T-helper 1 cell treated with Interleukin-12 subunit alpha and Interleukin-12 subunit beta and Interleukin-4 antibody, amounts not matched to agents 30 ng/mL and 1 ng/mL, for 36 hours (primary cell): ENCODE measurements at regions not wholly inside any gene's neighbourhood (a gene's known extent, or its start where the extent isn't known, plus 50 kb on each side); places are given as distances from the start of the nearest gene placed in this dataset.

ENCODE experiments used
- intact Hi-C: fragments of 100-400 bp; cut with micrococcal nuclease; formaldehyde crosslinking; loops from one replicate; pipeline ENCODE4 v1.15.1; 2024

DNA sequence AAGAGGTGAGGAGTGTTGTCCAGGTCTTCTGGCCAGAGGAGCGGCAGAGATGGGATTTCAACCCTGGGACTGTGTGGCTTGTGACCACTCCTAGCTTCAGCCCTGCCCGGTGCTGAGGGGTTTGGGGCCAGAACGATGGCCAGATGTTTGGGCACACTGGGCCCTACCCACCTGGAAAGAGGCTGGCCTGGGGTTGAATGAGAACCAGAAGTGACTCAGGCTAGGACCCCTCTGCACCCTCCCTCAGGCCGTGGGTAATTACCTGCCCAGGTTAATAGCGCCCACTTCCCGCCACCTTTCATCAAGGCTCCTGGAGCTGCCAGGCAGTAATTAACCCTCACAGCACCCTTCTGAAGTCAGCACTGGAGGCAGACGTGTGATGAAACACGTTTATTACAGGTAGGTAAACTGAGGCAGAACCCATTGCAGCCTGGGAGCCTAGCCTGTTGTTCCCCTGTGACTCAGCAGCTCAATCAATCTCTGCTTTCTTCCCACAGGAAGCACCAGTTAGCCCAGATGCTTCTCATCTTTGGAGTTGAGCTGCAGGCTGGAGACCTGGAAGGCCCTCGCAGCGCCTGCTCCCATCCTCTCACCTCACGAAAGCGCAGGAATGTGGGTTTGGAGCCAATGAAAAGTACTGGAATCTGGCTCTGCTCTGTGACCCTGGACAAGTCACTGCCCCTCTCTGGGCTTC is 120.8 kb downstream of the CEBPB start:
- intact Hi-C loops: no loop called here

GRCh38 chr20:50312002-50312681 is 121.5 kb downstream of the CEBPB start:
- intact Hi-C loops: no loop called here

GRCh38 chr20:50312682-50313521 is 122.3 kb downstream of the CEBPB start:
- intact Hi-C loops: no loop called here

DNA sequence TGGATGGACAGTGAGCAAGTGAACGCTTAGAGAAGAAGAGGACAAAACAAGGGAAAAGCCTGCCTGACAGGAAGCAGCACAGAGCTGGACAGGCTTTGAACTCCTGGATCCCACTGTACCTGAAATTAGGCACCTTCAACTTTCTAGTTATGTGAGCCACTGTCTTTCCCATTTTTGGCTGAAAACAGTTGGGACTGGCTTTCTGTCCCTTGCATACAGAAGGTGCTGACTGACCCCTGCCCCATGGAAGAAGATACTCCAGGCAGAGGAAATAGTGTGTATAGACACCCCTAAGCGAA is 122.8 kb downstream of the CEBPB start:
- intact Hi-C loops: no loop called here

DNA sequence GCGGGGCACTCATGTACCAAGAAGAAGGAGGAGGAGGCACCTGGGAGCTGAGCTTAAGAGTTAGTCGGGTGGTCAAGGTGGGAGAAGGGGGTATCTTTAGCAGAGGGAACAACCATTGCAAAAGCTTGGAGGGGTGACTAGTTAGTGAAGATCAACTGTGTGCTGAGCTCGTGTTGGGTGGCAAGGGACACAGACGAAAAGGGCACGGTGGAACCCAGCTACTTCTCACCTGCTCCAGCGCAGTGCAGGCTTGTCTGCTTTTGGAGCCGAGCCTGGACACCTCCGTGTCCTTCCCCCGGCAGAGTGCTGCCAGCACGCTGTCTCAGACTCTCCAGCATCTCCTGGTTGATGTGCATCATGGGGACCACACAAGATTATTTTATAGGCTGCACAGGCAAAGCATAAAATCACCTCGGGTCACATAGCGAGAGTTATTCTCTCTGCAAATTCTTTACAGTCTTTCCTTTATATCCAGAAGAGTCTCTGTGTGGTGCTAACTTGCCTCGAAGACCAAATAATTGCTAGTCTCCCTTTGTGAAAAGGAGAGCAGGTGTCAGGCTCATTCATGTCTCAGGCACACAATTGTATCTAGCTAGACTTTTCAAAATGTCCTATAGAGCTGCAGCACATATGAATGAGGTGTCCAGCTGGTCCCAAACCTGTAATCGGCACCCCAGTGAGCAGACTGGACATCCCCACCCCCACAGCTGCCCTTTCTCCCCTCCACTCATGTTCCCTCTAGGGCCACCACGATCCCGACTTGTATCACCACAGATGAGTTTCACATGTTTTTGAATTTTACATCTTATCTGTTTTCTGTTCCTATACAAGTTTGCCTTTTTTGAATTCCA is 123.4 kb downstream of the CEBPB start:
- intact Hi-C loops: no loop called here

GRCh38 chr20:50314678-50315335 is 124.2 kb downstream of the CEBPB start:
- intact Hi-C loops: no loop called here

GRCh38 chr20:50315586-50316551 is 125.2 kb downstream of the CEBPB start:
- intact Hi-C loops: no loop called here

- intact Hi-C loops: no loop called here
These were observed 126.5 kb downstream of the CEBPB start for GRCh38 chr20:50317116-50317515.

DNA sequence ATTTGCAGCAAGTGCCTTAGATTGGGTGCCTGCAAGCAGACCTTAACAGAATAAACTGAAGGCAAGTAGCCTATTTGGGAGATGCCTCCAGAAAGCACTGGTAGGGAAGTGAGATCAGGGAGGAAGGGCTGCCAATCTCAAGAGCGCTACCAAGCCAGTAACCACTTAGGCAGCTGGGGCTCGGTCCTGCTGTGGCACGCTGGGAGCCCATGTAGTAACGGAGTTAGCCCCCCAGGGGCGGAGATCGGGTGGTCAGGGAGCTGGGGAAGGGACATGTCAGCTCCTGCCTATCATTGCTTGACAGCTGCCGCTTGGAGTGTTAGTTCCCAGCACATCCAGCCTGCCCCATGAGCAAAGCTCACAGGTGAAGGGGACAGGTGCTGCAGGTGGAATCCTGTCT is 127.0 kb downstream of the CEBPB start:
- intact Hi-C loops: no loop called here

DNA sequence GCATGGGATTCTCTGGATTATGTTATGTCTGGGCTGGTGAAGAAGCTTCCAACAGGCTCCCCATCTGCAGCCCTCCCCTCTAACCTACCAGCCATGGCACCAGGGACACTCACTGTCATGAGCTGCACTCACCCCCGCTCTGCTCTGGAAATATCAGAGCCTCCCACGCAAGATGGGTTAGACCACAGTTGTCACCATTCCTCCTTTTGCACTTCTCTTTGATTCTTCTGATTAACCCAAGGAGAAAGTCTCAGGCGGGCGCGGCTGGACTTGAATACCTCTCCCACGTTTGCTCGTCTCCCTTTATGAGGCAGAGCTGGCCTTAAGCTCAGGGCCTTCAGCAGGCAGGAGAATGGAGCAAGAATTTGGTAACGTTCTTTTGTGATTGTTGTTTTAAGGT is 128.1 kb downstream of the CEBPB start:
- intact Hi-C loops: no loop called here

DNA sequence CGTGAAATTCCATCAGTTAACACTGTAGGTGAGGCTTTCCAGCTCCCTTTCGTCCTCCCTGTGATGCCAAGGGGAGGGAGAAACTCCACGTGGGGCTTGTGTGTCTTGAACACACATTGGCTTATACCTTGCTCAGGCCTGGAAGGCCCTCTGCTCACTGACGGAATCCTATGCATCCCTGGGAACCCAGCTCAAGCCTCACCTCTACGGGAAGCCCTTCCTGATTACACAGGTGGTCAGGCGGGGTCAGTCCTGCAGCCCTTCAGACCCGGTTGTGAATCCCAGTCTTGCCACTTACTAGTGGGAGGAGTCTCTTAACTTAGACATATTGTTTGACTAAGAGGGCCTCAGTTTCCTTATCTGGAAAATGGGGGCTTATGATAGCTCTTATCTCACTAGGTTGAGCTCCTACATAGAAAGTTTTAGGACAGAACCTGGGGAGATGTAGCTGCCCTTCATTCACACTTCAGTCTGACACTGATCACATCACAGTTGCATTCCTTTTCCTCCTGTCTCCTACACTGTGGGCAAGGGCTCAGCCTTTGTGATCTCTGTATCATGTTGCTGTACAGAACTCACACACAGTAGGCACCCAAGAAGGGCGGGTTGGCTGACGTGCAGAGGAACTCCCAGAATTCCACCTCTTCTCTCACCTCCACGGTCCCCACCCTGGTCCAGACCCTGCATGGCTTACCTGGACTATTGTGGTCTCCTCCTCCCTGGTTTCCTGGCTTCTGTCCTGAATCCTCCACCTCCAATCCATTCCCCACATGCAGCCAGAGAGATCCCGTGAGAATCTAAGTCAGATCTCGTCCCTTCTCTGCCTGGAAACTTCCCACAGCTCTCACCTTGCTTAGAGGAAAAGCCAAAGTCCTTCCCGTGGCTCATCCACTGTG is 129.6 kb downstream of the CEBPB start:
- intact Hi-C loops: no loop called here

GRCh38 chr20:50320901-50321796 is 130.5 kb downstream of the CEBPB start:
- intact Hi-C loops: no loop called here

- intact Hi-C loops: no loop called here
These were observed 131.3 kb downstream of the CEBPB start for GRCh38 chr20:50321797-50322480.

DNA sequence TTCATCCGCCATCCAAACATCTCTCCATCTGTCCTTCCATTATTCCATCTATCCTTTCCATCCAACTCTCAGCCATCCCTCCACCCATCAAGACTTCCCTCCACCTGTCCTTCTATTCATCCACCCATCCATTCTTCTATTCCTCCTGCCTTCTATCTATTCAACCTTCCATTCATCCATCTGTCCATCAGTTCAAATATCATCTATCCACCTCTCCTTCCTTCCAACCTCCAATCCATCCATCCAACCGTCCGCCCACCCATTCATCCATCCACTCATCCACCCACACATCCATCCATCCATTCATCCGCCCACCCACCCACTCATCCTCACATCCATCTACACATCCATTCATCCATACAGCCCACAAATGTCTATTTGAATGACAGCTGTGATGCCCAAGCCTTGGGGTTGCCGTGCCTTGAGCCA is 132.1 kb downstream of the CEBPB start:
- intact Hi-C loops: no loop called here

DNA sequence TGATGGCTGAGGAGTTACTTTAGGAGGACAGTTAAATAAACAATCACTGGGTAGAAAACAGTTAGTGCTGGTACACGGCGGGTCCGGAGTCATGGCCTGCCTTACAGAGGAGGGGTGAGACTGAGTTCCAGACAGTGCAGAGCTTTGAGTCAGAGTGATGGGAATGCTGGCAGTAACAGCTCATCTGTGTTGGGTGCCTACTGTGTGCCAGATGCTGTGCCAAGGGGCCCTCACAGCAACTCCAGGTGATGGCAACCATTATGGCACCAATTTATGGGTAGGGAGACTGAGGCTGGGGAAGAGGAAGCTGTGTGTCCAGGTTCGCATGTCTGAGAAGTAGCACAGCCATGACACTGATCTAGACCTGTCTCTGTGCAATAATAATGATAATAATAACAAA is 132.6 kb downstream of the CEBPB start:
- intact Hi-C loops: no loop called here

DNA sequence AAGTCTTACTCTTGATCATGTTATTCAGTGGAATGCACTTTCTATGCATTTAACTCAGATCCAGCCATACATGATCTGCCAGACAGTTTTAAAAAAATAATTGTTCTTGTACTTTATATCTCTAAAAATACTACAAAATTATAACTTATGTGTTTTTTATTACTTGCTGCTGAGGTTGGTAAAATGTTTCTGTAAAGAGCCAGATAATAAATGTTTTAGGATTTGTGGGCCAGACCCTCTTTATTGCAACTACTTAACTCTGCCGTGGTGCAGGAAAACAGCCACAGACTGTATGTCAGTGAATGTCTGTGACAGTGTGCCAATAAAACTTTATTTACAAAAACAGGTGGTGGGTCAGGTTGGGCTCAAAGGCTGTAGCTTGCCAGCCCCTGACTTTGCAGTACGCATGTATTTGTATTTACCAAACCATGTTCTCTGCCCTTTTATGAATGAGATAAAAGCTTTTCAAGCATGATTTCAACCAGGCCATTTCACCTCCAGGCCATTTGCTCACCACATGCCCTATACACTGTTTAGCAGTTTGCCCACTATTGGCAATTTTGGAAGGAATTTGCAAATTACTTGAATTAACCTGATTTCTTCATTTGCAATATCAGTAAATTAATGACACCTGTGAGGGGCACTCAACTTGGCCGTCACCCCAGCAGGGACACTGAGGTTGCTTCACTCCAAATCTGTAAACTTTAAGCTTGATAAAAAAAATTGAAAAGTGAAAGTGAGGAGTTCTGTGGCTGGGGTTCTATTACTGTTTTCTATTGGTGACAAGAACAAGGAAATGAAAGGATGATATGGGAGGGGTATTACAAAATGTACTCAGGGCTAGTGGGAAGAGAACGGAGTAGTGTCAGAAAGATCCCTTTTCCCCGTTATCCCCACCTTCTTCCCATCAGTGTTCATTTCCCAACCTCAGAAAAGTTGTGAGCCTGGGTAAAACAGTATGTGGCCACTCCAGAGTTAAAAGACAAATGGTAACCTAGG is 133.4 kb downstream of the CEBPB start:
- intact Hi-C loops: no loop called here
